H9 (cell line): ENCODE measurements at regions not wholly inside any gene's neighbourhood (a gene's known extent, or its start where the extent isn't known, plus 50 kb on each side); places are given as distances from the start of the nearest gene placed in this dataset.

ENCODE experiments used
- DNase-seq: peaks from one replicate; pipeline ENCODE4 v3.0.0-alpha.2; 2017
- H2AFZ ChIP-seq: one replicate; pipeline ENCODE4 v1.6.1; 2013; ENCODE audit warnings: mild to moderate bottlenecking, low read length, control low read depth, moderate library complexity
- H2AK5ac ChIP-seq: 2 replicates; pipeline ENCODE4 v1.6.1; 2013; ENCODE audit warnings: low read length, control low read depth, mixed read lengths; ENCODE audit not compliant: insufficient read length
- H2BK120ac ChIP-seq: one replicate; pipeline ENCODE4 v1.6.1; 2013; ENCODE audit warnings: low read depth, mild to moderate bottlenecking, low read length, control low read depth, inconsistent platforms; ENCODE audit not compliant: poor library complexity, severe bottlenecking
- H2BK12ac ChIP-seq: 2 replicates; pipeline ENCODE4 v1.6.1; 2013; ENCODE audit warnings: low read length, control low read depth, mixed read lengths, low read depth; ENCODE audit not compliant: insufficient read length
- H2BK15ac ChIP-seq: 2 replicates; pipeline ENCODE4 v1.6.1; 2013; ENCODE audit warnings: low read depth, low read length, control low read depth
- H2BK20ac ChIP-seq: one replicate; pipeline ENCODE4 v1.6.1; 2013; ENCODE audit warnings: low read depth, mild to moderate bottlenecking, low read length, control low read depth, inconsistent platforms; ENCODE audit not compliant: poor library complexity, severe bottlenecking
- H2BK5ac ChIP-seq: 2 replicates; pipeline ENCODE4 v1.6.1; 2013; ENCODE audit warnings: low read length, control low read depth, mixed read lengths; ENCODE audit not compliant: insufficient read length
- H3K14ac ChIP-seq: 2 replicates; pipeline ENCODE4 v1.6.1; 2013; ENCODE audit warnings: low read length, control low read depth; ENCODE audit not compliant: insufficient read depth
- H3K18ac ChIP-seq: 2 replicates; pipeline ENCODE4 v1.6.1; 2013; ENCODE audit warnings: low read depth, mild to moderate bottlenecking, mixed read lengths, low read length, control low read depth; ENCODE audit not compliant: insufficient read length
- H3K23ac ChIP-seq: 2 replicates; pipeline ENCODE4 v1.6.1; 2013; ENCODE audit warnings: low read length, control low read depth, mixed read lengths, low read depth; ENCODE audit not compliant: insufficient read length
- H3K23me2 ChIP-seq: 2 replicates; pipeline ENCODE4 v1.6.1; 2013; ENCODE audit warnings: low read depth, mild to moderate bottlenecking, mixed read lengths, low read length, control low read depth; ENCODE audit not compliant: insufficient read length, poor library complexity, severe bottlenecking
- H3K27ac ChIP-seq: 2 replicates; pipeline ENCODE4 v1.5.1; 2013; ENCODE audit warnings: low read length, control low read depth, mixed read lengths, low read depth; ENCODE audit not compliant: insufficient read length
- H3K27me3 ChIP-seq: 2 replicates; pipeline ENCODE4 v1.6.1; 2013; ENCODE audit warnings: low read length, control low read depth, inconsistent platforms; ENCODE audit not compliant: insufficient read depth
- H3K4ac ChIP-seq: 2 replicates; pipeline ENCODE4 v1.6.1; 2013; ENCODE audit warnings: low read depth, mild to moderate bottlenecking, control low read depth, inconsistent platforms, low read length, moderate library complexity
- H3K4me1 ChIP-seq: 2 replicates; pipeline ENCODE4 v1.6.1; 2013; ENCODE audit warnings: low read length, control low read depth, inconsistent platforms; ENCODE audit not compliant: insufficient read depth
- H3K4me2 ChIP-seq: 2 replicates; pipeline ENCODE4 v1.6.1; 2013; ENCODE audit warnings: low read length, control low read depth, mixed read lengths; ENCODE audit not compliant: insufficient read length, insufficient read depth
- H3K56ac ChIP-seq: 2 replicates; pipeline ENCODE4 v1.6.1; 2013; ENCODE audit warnings: low read depth, mild to moderate bottlenecking, mixed read lengths, low read length, control low read depth; ENCODE audit not compliant: insufficient read length
- H3K79me1 ChIP-seq: 2 replicates; pipeline ENCODE4 v1.6.1; 2013; ENCODE audit warnings: low read depth, mild to moderate bottlenecking, moderate library complexity, low read length, control low read depth, inconsistent platforms; ENCODE audit not compliant: insufficient read depth, poor library complexity, severe bottlenecking
- H3K79me2 ChIP-seq: 2 replicates; pipeline ENCODE4 v1.6.1; 2013; ENCODE audit warnings: low read length, control low read depth, inconsistent platforms; ENCODE audit not compliant: insufficient read depth
- H3K9ac ChIP-seq: 2 replicates; pipeline ENCODE4 v1.6.1; 2013; ENCODE audit warnings: low read length, control low read depth, mixed read lengths; ENCODE audit not compliant: insufficient read length; ENCODE audit errors: extremely low read depth
- H3K9me3 ChIP-seq: one replicate; pipeline ENCODE4 v1.6.1; 2013; ENCODE audit warnings: low read depth, low read length, inconsistent platforms; ENCODE audit not compliant: control insufficient read depth
- H3T11ph ChIP-seq: one replicate; pipeline ENCODE4 v1.6.1; 2013; ENCODE audit warnings: mild to moderate bottlenecking, low read length, control low read depth, inconsistent platforms
- H4K20me1 ChIP-seq: one replicate; pipeline ENCODE4 v1.6.1; 2013; ENCODE audit not compliant: control insufficient read depth, insufficient read length, insufficient read depth
- H4K5ac ChIP-seq: 2 replicates; pipeline ENCODE4 v1.6.1; 2013; ENCODE audit warnings: low read depth, mild to moderate bottlenecking, mixed read lengths, low read length, control low read depth; ENCODE audit not compliant: insufficient read length
- H4K8ac ChIP-seq: replicated peaks from 2 replicates; pipeline ENCODE4 v1.6.1; 2013; ENCODE audit warnings: low read length, control low read depth, mixed read lengths, low read depth; ENCODE audit not compliant: insufficient read length
- H4K91ac ChIP-seq: 2 replicates; pipeline ENCODE4 v1.6.1; 2013; ENCODE audit warnings: low read depth, mild to moderate bottlenecking, moderate library complexity, mixed read lengths, low read length, control low read depth; ENCODE audit not compliant: insufficient read length
- H3K27ac Mint-ChIP-seq, 3 experiments: 2 replicates in 2 of 3; 3 replicates in 1 of 3; pipeline ENCODE4 v1.8.0; 2020 to 2021; ENCODE audit warnings: mixed read lengths in 3 of 3, mild to moderate bottlenecking in 1 of 3, moderate library complexity in 1 of 3
- H3K27me3 Mint-ChIP-seq: 2 replicates; pipeline ENCODE4 v1.8.0; 2021; ENCODE audit warnings: low read depth, mild to moderate bottlenecking, moderate library complexity, mixed read lengths
- H3K36me3 Mint-ChIP-seq, 3 experiments: 2 replicates in 2 of 3; 3 replicates in 1 of 3; pipeline ENCODE4 v1.8.0; 2020 to 2021; ENCODE audit warnings: low read depth in 3 of 3, mixed read lengths in 3 of 3; ENCODE audit not compliant: insufficient read depth in 1 of 3
- H3K4me1 Mint-ChIP-seq, 2 experiments: 2 replicates each; pipeline ENCODE4 v1.8.0; 2020; ENCODE audit warnings: mixed read lengths in 2 of 2
- H3K4me3 Mint-ChIP-seq, 2 experiments: 2 replicates in 1 of 2; 3 replicates in 1 of 2; pipeline ENCODE4 v1.8.0; 2020 to 2021; ENCODE audit warnings: mild to moderate bottlenecking in 2 of 2, mixed read lengths in 2 of 2, moderate library complexity in 1 of 2
- H3K9me3 Mint-ChIP-seq, 2 experiments: 2 replicates in 1 of 2; 3 replicates in 1 of 2; pipeline ENCODE4 v1.8.0; 2020; ENCODE audit warnings: mild to moderate bottlenecking in 2 of 2, mixed read lengths in 2 of 2, moderate library complexity in 1 of 2
- CTCF ChIP-seq: fragments of 200-600 bp; sonication (generic); conservative IDR thresholded peaks from 3 replicates; pipeline ENCODE4 v1.8.0; 2021; ENCODE audit warnings: antibody characterized with exemption, mild to moderate bottlenecking
- WGBS: extraction: QIAGEN DNeasy Blood & Tissue Kit; methylation state at CpG from one replicate; pipeline ENCODE4 v1.1.7; 2013; ENCODE audit warnings: missing lambda C conversion rate, low lambda C conversion rate, mixed read lengths; ENCODE audit not compliant: insufficient read length; ENCODE audit errors: extremely low coverage; 5-methylcytosine and 5-hydroxymethylcytosine counted together

DNA sequence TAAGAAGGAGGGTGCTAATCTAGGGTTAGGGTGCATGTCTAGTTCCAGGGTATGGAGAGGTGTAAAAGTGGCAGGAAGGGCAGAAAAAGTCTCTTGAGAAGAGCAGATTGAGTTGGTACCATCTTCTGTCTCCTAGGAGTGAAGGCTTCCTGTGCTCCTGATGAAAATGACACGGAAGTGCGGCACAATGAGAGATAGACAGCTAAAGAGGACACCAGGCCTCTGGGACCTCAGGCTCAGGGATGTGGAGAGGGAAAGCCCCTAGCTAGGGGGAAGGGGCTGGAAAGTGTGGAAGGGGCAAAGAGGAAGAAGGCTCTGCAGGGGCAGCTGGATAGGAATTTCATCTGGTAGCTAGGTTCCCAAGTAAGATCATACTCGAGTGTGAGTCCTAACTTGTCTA lies 498.3 kb upstream of the EEF2KMT start:
- Histone ChIP-seq H3K27ac (no peak overlapping the region), H4K91ac (no peak overlapping the region), H3K4me2 (no peak overlapping the region), H4K8ac (no peak overlapping the region), H4K20me1 (no peaks in the 10 kb centered on the region), H2BK20ac (no peak overlapping the region), H3K18ac (no peak overlapping the region), H3K9me3 (no peaks in the 10 kb centered on the region), H3K14ac (no peak overlapping the region), H3K79me2 (no peaks in the 10 kb centered on the region), H3K4me1 (peaks cover 5% of the 10 kb centered on the region; the same call in 1 of the 2 replicates), H2BK120ac (no peak overlapping the region), H4K5ac (no peak overlapping the region), H3K23me2 (no peaks in the 10 kb centered on the region), H3T11ph (no peak overlapping the region), H2AFZ (no peak overlapping the region), H3K79me1 (no peaks in the 10 kb centered on the region), H3K23ac (no peak overlapping the region), H2BK5ac (no peak overlapping the region), H3K27me3 (no peaks in the 10 kb centered on the region), H3K56ac (no peak overlapping the region), H2BK15ac (no peak overlapping the region), H2BK12ac (no peak overlapping the region), H3K9ac (no peak overlapping the region), H3K4ac (no peak overlapping the region), H2AK5ac (no peak overlapping the region)
- H3K4me3 Mint-ChIP-seq: no peak overlapping the region
- no CpG with 5 or more reads among the region's 3 CpGs for WGBS
- H3K4me1 Mint-ChIP-seq: peaks cover 20 to 27% of the 10 kb centered on the region in 2 experiments
- H3K9me3 Mint-ChIP-seq: peaks cover 4 to 8% of the 10 kb centered on the region in 2 experiments; a peak in 4 of 5 replicates
- peaks cover 0 to 4% (median 3%) of the 10 kb centered on the region in 3 experiments; a peak in 4 of 7 replicates for H3K36me3 Mint-ChIP-seq
- H3K27ac Mint-ChIP-seq: no peak overlapping the region; a peak in 1 of 7 replicates
- DNase-seq: no peak
- no peak for TF ChIP-seq CTCF
- H3K27me3 Mint-ChIP-seq: no peaks in the 10 kb centered on the region; the same call in 1 of the 2 replicates
